Esophagus squamous epithelium (tissue), 4 donors: ENCODE measurements at regions not wholly inside any gene's neighbourhood (a gene's known extent, or its start where the extent isn't known, plus 50 kb on each side); places are given as distances from the start of the nearest gene placed in this dataset.

Experiments used
- CTCF ChIP-seq, 6 experiments: fragments of 450-650 bp in 4 of 6; fragments of 200-600 bp in 2 of 6; sonication (generic) in 2 of 6; IDR thresholded peaks; one replicate each; pipeline ENCODE4 v1.5.1; 2016 to 2019; ENCODE audit warnings: antibody characterized with exemption in 6 of 6, mild to moderate bottlenecking in 4 of 6, moderate library complexity in 4 of 6
- POLR2A ChIP-seq, 4 donors: fragments of 450-650 bp; IDR thresholded peaks; one replicate each; pipeline ENCODE4 v1.6.1; 2017; ENCODE audit warnings: antibody characterized with exemption in 4 of 4, mild to moderate bottlenecking in 4 of 4, moderate library complexity in 3 of 4

GRCh38 chr10:21042536-21042935, 145.4 kb upstream of the NEBL start:
- TF ChIP-seq POLR2A (IDR thresholded peaks at IDR 0.05) (no peak), CTCF (IDR thresholded peaks at IDR 0.05) (no peak)
